PC-3 (cell line): ENCODE measurements at regions not wholly inside any gene's neighbourhood (a gene's known extent, or its start where the extent isn't known, plus 50 kb on each side); places are given as distances from the start of the nearest gene placed in this dataset.

Experiments used
- CTCF ChIP-seq: fragments of 300-600 bp; sonication (generic); conservative IDR thresholded peaks from 2 replicates; pipeline ENCODE4 v1.5.1; 2017; ENCODE audit warnings: antibody characterized with exemption, low read depth, mild to moderate bottlenecking, low read length
- EZH2 ChIP-seq: fragments of 300-600 bp; sonication (generic); IDR thresholded peaks from one replicate; pipeline ENCODE4 v1.6.1; 2017; ENCODE audit warnings: antibody characterized with exemption, mild to moderate bottlenecking, low read length; ENCODE audit not compliant: unreplicated experiment
- EZH2phosphoT487 ChIP-seq: fragments of 300-600 bp; sonication (generic); IDR thresholded peaks from 2 replicates; pipeline ENCODE4 v1.6.1; 2018; ENCODE audit warnings: mild to moderate bottlenecking, antibody characterized with exemption, low read length, borderline replicate concordance

- no peak for TF ChIP-seq CTCF
- no peak for TF ChIP-seq EZH2
- no peak for TF ChIP-seq EZH2phosphoT487
Observed at GRCh38 chr2:169415233-169415748, 53.0 kb upstream of the LRP2 start.
